HG03159 (cell line): ENCODE measurements at regions not wholly inside any gene's neighbourhood (a gene's known extent, or its start where the extent isn't known, plus 50 kb on each side); places are given as distances from the start of the nearest gene placed in this dataset.
"Not testable (repeated sequence)": the region's sequence is repeated elsewhere in the genome, so short reads cannot be mapped to it uniquely, and the experiment has no call there.

Experiments
- ATAC-seq: cut with Tn5 transposase; IDR thresholded peaks from one replicate; pipeline ENCODE4 v1.9.1; 2021; ENCODE audit warnings: mild to moderate bottlenecking, moderate library complexity; ENCODE audit not compliant: unreplicated experiment

DNA sequence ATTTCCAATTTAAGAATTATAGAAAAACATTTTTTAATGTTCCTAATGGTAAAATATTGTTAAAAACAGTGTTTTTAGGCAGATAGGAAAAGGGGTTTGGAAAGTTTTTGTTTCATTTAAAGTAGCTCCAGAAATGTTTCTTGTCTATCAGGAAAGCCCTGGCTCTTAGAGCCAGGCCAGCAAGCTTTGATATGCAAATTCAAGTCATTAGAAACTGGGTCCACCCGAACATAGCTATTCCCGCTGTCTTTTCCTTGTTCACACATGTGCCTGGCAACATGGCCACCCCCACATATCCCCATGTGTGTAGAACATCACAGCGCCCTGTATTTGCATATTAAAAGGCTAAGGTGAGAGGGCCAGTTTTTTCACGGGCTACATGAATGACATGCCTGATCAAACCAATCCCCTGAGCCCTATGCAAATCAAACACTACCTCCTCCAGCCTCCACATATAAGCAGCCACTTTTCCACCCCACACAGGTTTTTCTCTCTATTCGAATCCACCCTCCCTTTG, 925.3 kb upstream of the CDH10 start:
- no peak for ATAC-seq

DNA sequence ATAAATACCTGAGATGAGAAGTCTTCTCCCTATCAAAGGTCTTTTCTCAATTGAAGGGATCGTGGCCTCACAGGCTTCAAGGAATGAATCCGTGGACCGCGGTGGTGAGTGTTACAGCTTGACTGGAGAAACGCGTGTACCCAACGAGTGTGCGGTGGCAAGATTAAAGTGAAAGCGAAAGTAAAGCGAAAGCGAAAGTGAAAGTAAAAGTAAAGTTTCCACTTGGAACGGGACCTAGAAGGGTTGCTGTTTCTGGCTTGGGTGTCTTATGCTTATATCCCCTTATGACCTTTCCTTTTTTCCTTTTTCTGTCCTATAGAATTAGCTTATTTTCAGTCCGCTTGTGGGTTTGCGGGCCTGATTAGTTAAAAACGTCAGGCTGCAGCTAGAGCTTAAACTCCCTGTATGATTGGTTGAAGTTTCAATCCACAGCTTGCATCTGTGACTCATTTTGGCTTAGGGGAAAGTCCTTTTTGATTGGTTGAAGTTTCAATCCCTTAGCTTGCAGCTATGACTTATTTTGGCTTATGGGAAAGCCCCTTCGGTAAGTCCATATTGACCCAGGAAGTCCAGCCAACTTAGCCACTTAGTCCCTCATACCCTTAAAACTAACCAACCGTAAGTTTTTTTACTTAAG, 924.3 kb upstream of the CDH10 start:
- ATAC-seq, result no peak

GRCh38 chr5:25568294-25568693, 923.5 kb upstream of the CDH10 start:
- ATAC-seq, result no peak

DNA sequence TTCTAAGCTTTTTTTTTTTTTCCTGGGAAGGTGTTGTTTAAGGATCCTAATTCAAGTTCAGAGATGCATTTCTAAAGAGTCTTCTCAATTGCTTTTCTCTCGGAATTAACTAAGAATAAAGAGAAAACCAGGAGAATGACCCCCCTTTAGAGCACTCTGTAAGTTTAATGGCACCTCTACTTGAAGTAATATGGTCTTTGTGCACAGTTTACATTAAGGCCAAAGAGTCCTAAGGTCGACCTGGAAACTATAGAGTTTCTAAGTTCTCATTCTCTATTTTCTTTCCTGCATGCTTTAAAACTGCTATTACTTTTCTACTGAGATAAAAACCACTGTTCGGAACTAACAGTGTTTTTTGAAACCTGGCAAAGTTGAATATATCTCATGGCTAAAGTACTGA, 923.1 kb upstream of the CDH10 start:
- no peak for ATAC-seq

DNA sequence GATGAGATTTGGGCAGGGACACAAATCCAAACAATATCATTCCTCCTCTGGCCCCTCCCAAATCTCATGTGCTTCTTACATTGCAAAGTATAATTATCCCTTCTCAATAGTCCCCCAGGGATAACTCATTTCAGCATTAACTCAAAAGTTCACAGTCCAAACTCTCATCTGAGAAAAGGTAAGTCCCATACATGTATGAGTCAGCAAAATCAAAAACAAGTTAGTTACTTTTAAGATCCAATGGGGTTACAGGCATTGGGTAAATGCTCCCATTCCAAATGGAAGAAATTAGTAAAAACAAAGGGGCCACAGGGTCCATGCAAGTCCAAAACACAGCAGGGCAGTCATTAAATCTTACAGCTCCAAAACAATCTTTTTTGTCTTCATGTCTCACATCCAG, 917.9 kb upstream of the CDH10 start:
- ATAC-seq, result no peak

GRCh38 chr5:25554077-25554476, 909.3 kb upstream of the CDH10 start:
- no peak for ATAC-seq

DNA sequence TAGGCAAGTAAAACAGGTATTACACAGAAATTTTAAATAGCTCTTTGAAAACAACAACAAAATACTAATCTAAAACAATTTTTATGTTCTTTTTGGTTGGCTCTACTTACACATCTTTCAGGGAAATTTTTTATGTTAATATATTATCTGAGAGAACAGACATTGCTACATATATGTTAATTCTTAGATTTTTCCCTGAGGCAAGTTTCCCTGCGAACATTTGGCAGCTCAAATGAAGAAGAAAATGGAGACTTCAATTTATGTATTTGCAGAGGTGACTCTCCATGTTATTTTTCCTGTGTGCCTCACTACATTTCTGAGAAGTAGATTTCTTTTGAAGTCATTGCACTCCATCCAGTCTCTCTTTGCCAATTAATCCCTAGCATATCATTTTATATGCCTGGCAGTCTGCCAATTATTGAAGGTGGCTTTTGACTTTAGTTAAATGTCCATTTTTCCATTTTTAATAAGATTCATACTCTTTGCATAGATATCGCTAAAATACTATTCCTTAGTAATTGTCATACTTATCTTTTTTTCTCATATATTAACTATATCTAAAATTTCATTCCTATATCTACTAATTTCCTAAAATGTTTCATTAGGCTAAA, 908.2 kb upstream of the CDH10 start:
- ATAC-seq, result no peak

DNA sequence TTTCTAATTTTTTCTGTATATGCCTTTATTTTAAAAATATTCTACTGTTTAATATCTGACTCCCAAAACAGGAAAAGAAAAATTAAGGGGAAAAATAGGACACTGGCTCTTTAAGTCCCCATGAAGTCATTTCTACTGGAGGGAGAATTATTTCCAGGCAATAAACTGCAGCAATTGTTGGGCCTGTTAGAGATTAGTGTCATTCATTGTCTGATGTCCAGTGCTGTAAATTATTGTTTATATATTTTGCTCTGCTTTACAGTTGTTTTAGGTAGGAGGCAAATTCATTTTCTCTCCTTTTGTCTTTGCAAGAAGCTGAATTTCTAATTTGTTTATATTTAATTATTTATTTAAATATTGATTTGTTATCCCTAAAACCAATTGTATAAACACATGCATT, 906.0 kb upstream of the CDH10 start:
- ATAC-seq, result no peak

DNA sequence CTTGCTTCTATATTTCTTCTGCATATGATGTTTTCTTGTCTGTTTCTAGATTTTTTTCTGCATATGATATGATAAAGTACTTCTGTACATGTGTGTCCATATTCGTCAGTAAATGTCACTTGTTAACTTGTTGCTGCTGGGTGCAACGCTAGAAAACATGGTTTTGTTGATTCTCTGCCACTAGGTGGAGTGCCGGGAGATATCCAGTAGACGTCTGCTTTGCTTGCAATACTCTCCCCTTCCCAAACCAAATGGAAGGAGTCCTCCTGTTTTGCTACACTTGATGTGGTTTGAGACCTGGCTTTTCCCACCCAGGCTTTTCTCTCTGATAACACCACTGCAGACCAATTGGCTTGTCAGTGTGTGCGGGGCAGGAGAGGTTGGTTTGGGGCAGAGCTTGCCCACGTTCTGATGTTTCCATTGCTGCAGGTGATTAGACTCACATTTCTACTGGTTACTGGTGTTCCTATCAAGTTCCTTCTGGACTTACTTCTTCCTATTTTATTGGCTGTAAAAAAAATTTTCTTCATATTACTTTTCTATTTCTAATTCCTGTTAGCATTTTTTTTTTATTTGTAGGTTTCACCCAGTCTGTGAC, 900.0 kb upstream of the CDH10 start:
- no peak for ATAC-seq

DNA sequence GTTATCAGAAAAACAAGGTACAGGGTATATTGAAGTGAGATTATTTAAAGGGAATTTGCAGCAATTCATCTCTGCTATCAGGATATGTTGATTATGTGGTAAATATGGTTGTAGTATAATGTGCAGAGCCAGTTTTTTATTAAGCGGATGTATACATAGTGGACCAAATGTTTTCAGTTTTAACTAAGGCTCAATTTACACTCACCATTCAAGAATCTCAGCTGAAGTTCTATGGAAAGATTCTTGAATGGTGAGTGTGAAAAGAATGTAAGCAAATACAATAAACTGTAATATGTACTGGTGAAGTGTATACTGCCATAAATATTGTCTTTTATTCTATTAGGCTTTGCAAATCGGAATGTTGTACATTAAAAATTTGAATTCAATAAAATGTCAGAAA, 895.9 kb upstream of the CDH10 start:
- no peak for ATAC-seq

DNA sequence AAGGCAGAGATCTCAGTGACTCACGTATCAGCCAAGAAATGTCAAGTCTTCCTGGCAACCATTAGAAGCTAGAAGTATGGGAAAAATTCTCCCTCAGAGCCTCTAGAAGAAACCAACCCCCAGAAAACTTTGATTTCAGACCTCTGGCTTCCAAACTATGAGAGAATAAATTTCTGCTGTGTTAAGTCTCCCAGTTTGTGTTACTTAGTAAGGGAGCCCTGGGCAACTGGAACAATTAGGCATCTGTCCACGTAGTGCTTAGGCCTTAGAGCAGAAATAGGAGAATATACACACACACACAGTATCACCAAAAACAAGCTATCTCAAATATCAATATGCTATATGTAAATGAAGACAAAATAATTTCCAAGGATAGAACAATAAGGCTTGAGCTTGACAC, 894.8 kb upstream of the CDH10 start:
- no peak for ATAC-seq

GRCh38 chr5:25536461-25536860, 891.7 kb upstream of the CDH10 start:
- ATAC-seq, result not testable (repeated sequence)

GRCh38 chr5:25516141-25516540, 871.4 kb upstream of the CDH10 start:
- no peak for ATAC-seq

DNA sequence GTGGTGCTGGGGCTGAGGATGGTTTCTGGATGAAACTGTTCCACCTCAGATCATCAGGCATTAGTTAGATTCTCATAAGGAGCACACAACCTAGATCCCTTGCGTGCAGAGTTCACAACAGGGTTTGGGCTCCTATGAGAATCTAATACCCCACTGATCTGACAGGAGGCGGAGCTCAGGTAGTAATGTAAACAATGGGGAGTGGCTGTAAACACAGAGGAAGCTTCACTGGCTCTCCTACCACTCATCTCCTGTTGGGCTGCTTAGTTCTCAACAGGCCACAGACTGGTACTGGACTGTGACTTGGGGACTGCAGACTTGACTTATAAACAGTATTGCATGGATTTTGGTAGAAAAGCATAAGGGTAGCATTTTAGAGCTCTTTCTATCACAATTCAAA, 870.7 kb upstream of the CDH10 start:
- ATAC-seq, result no peak

- ATAC-seq, result not testable (repeated sequence)
These were observed 865.9 kb upstream of the CDH10 start for GRCh38 chr5:25510692-25511091.

DNA sequence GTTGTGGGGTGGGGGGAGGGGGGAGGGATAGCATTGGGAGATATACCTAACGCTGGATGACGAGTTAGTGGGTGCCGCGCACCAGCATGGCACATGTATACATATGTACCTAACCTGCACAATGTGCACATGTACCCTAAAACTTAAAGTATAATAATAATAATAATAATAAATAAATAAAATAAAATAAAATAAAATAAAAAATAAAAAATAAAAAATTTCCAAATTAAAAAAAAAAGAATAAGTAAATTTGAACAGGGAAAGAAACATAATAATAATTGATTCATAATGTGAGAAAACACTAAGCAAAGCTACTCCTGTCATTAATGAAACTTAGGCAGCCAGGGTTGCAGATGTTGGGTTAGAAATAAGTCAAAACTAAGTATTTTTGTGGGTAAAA, 863.2 kb upstream of the CDH10 start:
- not testable (repeated sequence) for ATAC-seq

- no peak for ATAC-seq
These were observed 855.9 kb upstream of the CDH10 start for GRCh38 chr5:25500635-25501034.

GRCh38 chr5:25489834-25490538, 845.2 kb upstream of the CDH10 start:
- no peak for ATAC-seq

- ATAC-seq, result no peak
These were observed 843.3 kb upstream of the CDH10 start for GRCh38 chr5:25488119-25488518.

- no peak for ATAC-seq
These were observed 839.6 kb upstream of the CDH10 start for GRCh38 chr5:25484391-25484790.

GRCh38 chr5:25481463-25481862, 836.7 kb upstream of the CDH10 start:
- no peak for ATAC-seq

- no peak for ATAC-seq
These were observed 814.3 kb upstream of the CDH10 start for GRCh38 chr5:25459082-25459481.
